ENCODE measurements at regions not wholly inside any gene's neighbourhood (a gene's known extent, or its start where the extent isn't known, plus 50 kb on each side); places are given as distances from the start of the nearest gene placed in this dataset.

GRCh38 chr2:6785493-6785892 is 80.2 kb downstream of the CMPK2 start:
- Histone ChIP-seq H3K4me3 (ENCODE audit: insufficient read depth, low read depth, low read length, poor library complexity, severe bottlenecking) (no peak overlapping the region), H3K4me1 (ENCODE audit: control insufficient read depth, insufficient read depth, low read length, poor library complexity, severe bottlenecking) (no peaks in the 10 kb centered on the region), H3K27me3 (replicated peaks; ENCODE audit: control insufficient read depth, insufficient read depth, low read length, poor library complexity, severe bottlenecking) (no peaks in the 10 kb centered on the region), H3K9me3 (ENCODE audit: control insufficient read depth, low read length) (no peaks in the 10 kb centered on the region), H3K27ac (ENCODE audit: insufficient read depth, low read length, poor library complexity, severe bottlenecking) (no peak overlapping the region), H3K36me3 (ENCODE audit: control insufficient read depth, insufficient read depth, low read length) (no peaks in the 10 kb centered on the region)
- DNase-seq, result no peak

GRCh38 chr2:6787376-6787775 is 78.3 kb downstream of the CMPK2 start:
- no peak overlapping the region for H3K27ac ChIP-seq (ENCODE audit: insufficient read depth, low read length, poor library complexity, severe bottlenecking)
- no peaks in the 10 kb centered on the region for H3K4me1 ChIP-seq (ENCODE audit: control insufficient read depth, insufficient read depth, low read length, poor library complexity, severe bottlenecking)
- no peaks in the 10 kb centered on the region for H3K9me3 ChIP-seq (ENCODE audit: control insufficient read depth, low read length)
- no peaks in the 10 kb centered on the region for H3K36me3 ChIP-seq (ENCODE audit: control insufficient read depth, insufficient read depth, low read length)
- no peak overlapping the region for H3K4me3 ChIP-seq (ENCODE audit: insufficient read depth, low read depth, low read length, poor library complexity, severe bottlenecking)
- H3K27me3 ChIP-seq (replicated peaks; ENCODE audit: control insufficient read depth, insufficient read depth, low read length, poor library complexity, severe bottlenecking), result no peaks in the 10 kb centered on the region
- DNase-seq, result no peak

GRCh38 chr2:6788614-6789013 is 77.1 kb downstream of the CMPK2 start:
- Histone ChIP-seq H3K27ac (ENCODE audit: insufficient read depth, low read length, poor library complexity, severe bottlenecking) (no peak overlapping the region), H3K36me3 (ENCODE audit: control insufficient read depth, insufficient read depth, low read length) (no peaks in the 10 kb centered on the region), H3K4me1 (ENCODE audit: control insufficient read depth, insufficient read depth, low read length, poor library complexity, severe bottlenecking) (no peaks in the 10 kb centered on the region), H3K9me3 (ENCODE audit: control insufficient read depth, low read length) (no peaks in the 10 kb centered on the region), H3K4me3 (ENCODE audit: insufficient read depth, low read depth, low read length, poor library complexity, severe bottlenecking) (no peak overlapping the region), H3K27me3 (replicated peaks; ENCODE audit: control insufficient read depth, insufficient read depth, low read length, poor library complexity, severe bottlenecking) (no peaks in the 10 kb centered on the region)
- DNase-seq, result no peak

- Histone ChIP-seq H3K36me3 (ENCODE audit: control insufficient read depth, insufficient read depth, low read length) (no peaks in the 10 kb centered on the region), H3K4me1 (ENCODE audit: control insufficient read depth, insufficient read depth, low read length, poor library complexity, severe bottlenecking) (no peaks in the 10 kb centered on the region), H3K27me3 (replicated peaks; ENCODE audit: control insufficient read depth, insufficient read depth, low read length, poor library complexity, severe bottlenecking) (no peaks in the 10 kb centered on the region), H3K27ac (ENCODE audit: insufficient read depth, low read length, poor library complexity, severe bottlenecking) (no peak overlapping the region), H3K4me3 (ENCODE audit: insufficient read depth, low read depth, low read length, poor library complexity, severe bottlenecking) (no peak overlapping the region), H3K9me3 (ENCODE audit: control insufficient read depth, low read length) (no peaks in the 10 kb centered on the region)
- DNase-seq, result no peak
Observed at GRCh38 chr2:6789559-6790138, 76.1 kb downstream of the CMPK2 start.

- H3K27me3 ChIP-seq (replicated peaks; ENCODE audit: control insufficient read depth, insufficient read depth, low read length, poor library complexity, severe bottlenecking), result no peaks in the 10 kb centered on the region
- H3K4me3 ChIP-seq (ENCODE audit: insufficient read depth, low read depth, low read length, poor library complexity, severe bottlenecking), result no peak overlapping the region
- no peaks in the 10 kb centered on the region for H3K9me3 ChIP-seq (ENCODE audit: control insufficient read depth, low read length)
- H3K4me1 ChIP-seq (ENCODE audit: control insufficient read depth, insufficient read depth, low read length, poor library complexity, severe bottlenecking), result no peaks in the 10 kb centered on the region
- DNase-seq, result no peak
- H3K36me3 ChIP-seq (ENCODE audit: control insufficient read depth, insufficient read depth, low read length), result no peaks in the 10 kb centered on the region
- no peak overlapping the region for H3K27ac ChIP-seq (ENCODE audit: insufficient read depth, low read length, poor library complexity, severe bottlenecking)
Observed at GRCh38 chr2:6791682-6792081, 74.0 kb downstream of the CMPK2 start.

- DNase-seq, result no peak
- H3K27ac ChIP-seq (ENCODE audit: insufficient read depth, low read length, poor library complexity, severe bottlenecking), result no peak overlapping the region
- H3K27me3 ChIP-seq (replicated peaks; ENCODE audit: control insufficient read depth, insufficient read depth, low read length, poor library complexity, severe bottlenecking), result no peaks in the 10 kb centered on the region
- H3K9me3 ChIP-seq (ENCODE audit: control insufficient read depth, low read length), result no peaks in the 10 kb centered on the region
- no peaks in the 10 kb centered on the region for H3K4me1 ChIP-seq (ENCODE audit: control insufficient read depth, insufficient read depth, low read length, poor library complexity, severe bottlenecking)
- no peak overlapping the region for H3K4me3 ChIP-seq (ENCODE audit: insufficient read depth, low read depth, low read length, poor library complexity, severe bottlenecking)
- no peaks in the 10 kb centered on the region for H3K36me3 ChIP-seq (ENCODE audit: control insufficient read depth, insufficient read depth, low read length)
Observed at GRCh38 chr2:6792883-6793282, 72.8 kb downstream of the CMPK2 start.

- Histone ChIP-seq H3K4me3 (ENCODE audit: insufficient read depth, low read depth, low read length, poor library complexity, severe bottlenecking) (no peak overlapping the region), H3K27ac (ENCODE audit: insufficient read depth, low read length, poor library complexity, severe bottlenecking) (no peak overlapping the region), H3K4me1 (ENCODE audit: control insufficient read depth, insufficient read depth, low read length, poor library complexity, severe bottlenecking) (no peaks in the 10 kb centered on the region), H3K36me3 (ENCODE audit: control insufficient read depth, insufficient read depth, low read length) (no peaks in the 10 kb centered on the region), H3K27me3 (replicated peaks; ENCODE audit: control insufficient read depth, insufficient read depth, low read length, poor library complexity, severe bottlenecking) (no peaks in the 10 kb centered on the region), H3K9me3 (ENCODE audit: control insufficient read depth, low read length) (no peaks in the 10 kb centered on the region)
- DNase-seq, result no peak
Observed at GRCh38 chr2:6793371-6793770, 72.3 kb downstream of the CMPK2 start.

GRCh38 chr2:6793913-6794312 is 71.8 kb downstream of the CMPK2 start:
- no peak for DNase-seq
- Histone ChIP-seq H3K36me3 (ENCODE audit: control insufficient read depth, insufficient read depth, low read length) (no peaks in the 10 kb centered on the region), H3K9me3 (ENCODE audit: control insufficient read depth, low read length) (no peaks in the 10 kb centered on the region), H3K27ac (ENCODE audit: insufficient read depth, low read length, poor library complexity, severe bottlenecking) (no peak overlapping the region), H3K4me3 (ENCODE audit: insufficient read depth, low read depth, low read length, poor library complexity, severe bottlenecking) (no peak overlapping the region), H3K4me1 (ENCODE audit: control insufficient read depth, insufficient read depth, low read length, poor library complexity, severe bottlenecking) (no peaks in the 10 kb centered on the region), H3K27me3 (replicated peaks; ENCODE audit: control insufficient read depth, insufficient read depth, low read length, poor library complexity, severe bottlenecking) (no peaks in the 10 kb centered on the region)

- no peak overlapping the region for H3K4me3 ChIP-seq (ENCODE audit: insufficient read depth, low read depth, low read length, poor library complexity, severe bottlenecking)
- H3K9me3 ChIP-seq (ENCODE audit: control insufficient read depth, low read length), result no peaks in the 10 kb centered on the region
- no peaks in the 10 kb centered on the region for H3K36me3 ChIP-seq (ENCODE audit: control insufficient read depth, insufficient read depth, low read length)
- no peak for DNase-seq
- no peak overlapping the region for H3K27ac ChIP-seq (ENCODE audit: insufficient read depth, low read length, poor library complexity, severe bottlenecking)
- H3K4me1 ChIP-seq (ENCODE audit: control insufficient read depth, insufficient read depth, low read length, poor library complexity, severe bottlenecking), result no peaks in the 10 kb centered on the region
- H3K27me3 ChIP-seq (replicated peaks; ENCODE audit: control insufficient read depth, insufficient read depth, low read length, poor library complexity, severe bottlenecking), result no peaks in the 10 kb centered on the region
Observed at GRCh38 chr2:6794448-6794847, 71.3 kb downstream of the CMPK2 start.

Data from effector memory CD4-positive, alpha-beta T cell (primary cell).